ENCODE measurements at regions not wholly inside any gene's neighbourhood (a gene's known extent, or its start where the extent isn't known, plus 50 kb on each side); places are given as distances from the start of the nearest gene placed in this dataset.
"Not testable (repeated sequence)": the region's sequence is repeated elsewhere in the genome, so short reads cannot be mapped to it uniquely, and the experiment has no call there.

DNA sequence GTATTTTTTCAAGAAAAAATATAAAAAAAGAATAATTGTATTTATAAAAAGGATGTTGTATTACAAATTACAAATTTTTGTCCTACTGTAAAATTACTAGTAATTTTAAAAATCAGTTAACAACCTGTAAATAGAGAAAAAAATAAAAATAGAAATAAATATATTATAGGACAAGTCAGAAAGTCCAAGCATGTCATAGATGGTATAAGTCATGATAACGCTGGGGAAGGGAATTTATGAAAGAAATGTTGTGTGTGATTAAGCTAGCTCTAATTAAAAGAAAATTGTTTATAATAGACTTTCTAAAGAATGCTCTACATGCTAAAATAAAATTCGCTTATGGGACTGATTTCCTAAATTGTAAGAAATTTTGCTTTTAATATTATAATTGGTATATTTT is 2329.9 kb downstream of the ARAP2 start:
- DNase-seq = no peak

DNA sequence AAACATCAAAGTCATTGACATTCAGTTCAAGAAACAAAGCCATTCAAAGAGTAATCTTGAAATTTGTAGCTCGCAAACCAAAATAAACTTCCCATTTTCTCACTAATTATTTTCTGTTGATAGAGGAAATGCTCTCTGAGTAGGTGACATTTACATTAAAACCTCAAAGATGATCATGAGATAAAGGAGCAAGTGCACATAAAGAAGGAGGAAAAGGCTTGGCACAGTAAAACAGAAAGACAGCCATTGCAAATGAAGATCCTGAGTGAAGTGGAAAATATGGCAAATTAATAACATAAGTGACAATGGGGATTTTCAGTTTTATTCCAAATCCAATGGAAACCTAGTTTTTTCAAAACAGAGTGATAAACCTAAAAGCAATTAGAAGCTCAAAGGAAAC is 2320.8 kb downstream of the ARAP2 start:
- no peak for DNase-seq

DNA sequence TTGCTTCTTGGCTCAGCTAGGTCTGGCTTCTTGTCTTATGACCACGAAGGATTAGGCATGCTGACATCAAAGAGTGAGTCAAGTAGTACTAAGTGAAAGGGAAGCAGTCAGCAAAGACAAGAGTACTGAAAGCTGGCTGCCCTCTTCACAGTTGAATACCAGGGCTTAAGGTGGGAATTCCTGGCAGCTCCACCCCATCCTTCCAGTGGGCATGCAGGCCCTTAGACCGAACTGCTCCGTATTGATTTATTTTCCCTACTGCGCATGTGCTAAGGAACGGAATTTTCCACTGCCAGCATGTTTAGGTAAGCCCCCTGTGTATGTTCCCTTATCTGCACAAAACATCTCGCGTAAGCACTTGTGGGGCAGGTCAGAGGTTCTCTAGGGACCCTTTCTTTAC is 2320.1 kb downstream of the ARAP2 start:
- DNase-seq = no peak

DNA sequence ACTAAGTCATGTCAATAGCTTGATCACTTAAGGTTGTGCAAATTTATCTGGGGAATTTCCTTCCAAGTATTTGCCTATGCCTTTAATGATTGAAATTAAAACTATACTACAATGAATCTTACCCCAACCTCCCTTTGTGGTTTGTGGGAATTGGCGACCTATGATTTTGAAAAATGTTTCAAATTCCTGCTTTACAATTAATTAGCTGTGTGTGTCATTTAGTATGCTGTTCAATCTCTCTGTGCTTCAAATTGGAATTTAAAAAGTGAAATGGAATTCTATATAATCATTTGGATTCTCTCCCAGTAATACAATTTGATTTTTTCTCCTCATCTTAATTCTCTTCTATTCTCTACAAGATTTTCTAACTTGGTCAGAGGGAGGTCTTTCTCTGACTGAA is 2319.5 kb downstream of the ARAP2 start:
- DNase-seq = no peak

DNA sequence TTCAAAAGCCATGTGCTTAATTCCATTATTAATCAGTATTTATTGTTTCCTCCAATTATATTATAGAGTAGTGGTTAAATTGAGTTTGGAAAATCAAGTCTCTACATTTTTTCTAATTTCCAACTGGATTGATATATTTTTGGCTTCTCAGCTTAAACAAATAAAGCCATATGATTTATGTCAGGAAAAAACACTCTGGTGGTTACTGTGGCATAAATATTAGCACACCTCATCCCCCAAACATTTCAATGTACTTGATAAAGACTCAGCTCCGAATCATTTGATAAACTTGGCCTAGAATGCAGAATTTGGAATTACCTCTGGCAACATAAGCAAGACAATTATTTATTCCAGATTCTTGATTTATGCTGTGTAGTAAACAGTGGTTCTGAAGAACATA is 2313.8 kb downstream of the ARAP2 start:
- no peak for DNase-seq

DNA sequence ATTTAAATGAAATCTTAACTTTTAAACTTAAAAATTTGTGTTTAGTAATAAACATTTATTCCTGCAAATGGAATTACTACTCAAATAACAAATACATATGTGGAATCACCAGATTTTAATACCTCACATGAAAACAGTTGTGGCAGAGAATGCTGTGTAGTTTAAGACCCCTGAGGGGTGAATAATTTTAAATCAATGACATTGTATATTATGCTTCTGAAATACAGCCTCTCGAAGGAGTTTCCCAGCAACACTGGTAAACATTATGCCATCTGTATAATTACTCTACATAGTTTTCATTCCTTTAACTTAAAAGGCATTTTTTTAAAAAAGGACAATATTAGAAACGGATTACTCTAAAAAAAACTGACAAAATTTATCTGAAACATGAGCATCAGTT is 2313.3 kb downstream of the ARAP2 start:
- DNase-seq = no peak

DNA sequence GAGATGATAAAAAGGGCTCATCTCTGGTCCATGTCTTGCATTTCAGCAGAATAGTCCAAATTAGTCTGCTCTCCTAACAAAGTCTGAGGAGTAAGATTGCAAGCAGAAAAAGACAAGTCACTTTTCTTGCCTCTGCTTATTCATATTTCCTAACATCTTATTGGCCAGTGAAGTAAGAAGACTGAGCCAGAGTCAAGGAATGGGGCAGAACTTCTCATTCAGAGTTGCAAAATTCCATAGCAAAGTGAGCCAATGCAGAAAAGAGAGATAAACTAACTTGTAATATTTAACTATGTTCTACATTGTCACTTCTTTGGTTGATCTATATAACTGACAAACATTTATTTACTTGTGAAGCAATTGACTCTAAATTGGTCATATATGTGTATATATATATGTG is 2304.0 kb downstream of the ARAP2 start:
- DNase-seq = no peak

DNA sequence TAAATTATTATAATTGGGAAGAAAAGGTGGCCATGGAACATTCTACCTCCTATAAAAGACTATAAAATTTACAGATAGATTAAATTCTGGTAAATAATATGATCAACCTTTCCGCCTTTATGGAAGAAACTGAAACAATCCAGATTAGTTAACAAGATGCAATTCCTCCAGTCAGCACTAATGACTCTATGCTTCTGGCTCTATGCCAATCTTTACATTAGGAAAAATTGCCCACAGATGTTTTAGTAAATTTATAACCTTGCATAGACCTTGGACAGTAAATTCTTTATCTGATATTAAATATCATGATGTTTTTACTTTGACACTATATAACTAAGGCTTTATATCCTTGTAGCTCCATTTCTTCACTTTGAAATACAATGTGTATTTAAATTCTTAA is 2302.5 kb downstream of the ARAP2 start:
- no peak for DNase-seq

DNA sequence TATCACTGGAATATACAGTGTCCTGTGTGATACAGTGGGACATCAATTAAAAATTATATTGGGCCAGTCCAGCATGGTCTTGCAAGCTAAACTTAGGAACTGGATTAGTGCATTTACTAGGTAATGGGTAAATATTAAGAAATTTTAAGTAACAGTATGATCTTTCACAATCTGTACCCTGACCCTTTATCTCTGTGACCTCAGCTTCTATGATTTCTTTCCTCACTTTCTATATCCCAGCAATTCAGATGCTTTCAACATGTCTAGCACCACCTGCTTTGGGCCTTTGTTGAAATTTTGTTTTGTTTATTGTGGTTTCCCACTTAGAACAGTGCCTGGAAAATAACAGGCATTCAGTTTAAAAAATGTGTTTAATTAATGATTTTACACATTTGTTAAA is 2295.4 kb downstream of the ARAP2 start:
- DNase-seq = no peak

DNA sequence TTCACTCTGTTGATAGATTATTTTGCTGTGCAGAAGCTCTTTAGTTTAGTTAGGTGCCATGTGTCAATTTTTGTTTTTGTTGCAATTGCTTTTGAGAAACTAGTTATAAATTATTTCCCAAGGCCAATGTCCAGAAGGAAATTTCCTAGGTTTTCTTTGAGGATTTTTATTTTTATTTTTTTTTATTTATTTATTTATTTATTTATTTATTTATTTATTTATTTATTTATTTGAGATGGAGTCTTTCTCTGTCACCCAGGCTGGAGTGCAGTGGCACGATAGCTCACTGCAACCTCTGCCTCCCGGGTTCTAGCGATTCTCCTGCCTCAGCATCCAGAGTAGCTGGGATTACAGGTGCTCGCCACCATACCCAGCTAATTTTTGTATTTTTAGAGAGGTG is 2290.5 kb downstream of the ARAP2 start:
- not testable (repeated sequence) for DNase-seq

DNA sequence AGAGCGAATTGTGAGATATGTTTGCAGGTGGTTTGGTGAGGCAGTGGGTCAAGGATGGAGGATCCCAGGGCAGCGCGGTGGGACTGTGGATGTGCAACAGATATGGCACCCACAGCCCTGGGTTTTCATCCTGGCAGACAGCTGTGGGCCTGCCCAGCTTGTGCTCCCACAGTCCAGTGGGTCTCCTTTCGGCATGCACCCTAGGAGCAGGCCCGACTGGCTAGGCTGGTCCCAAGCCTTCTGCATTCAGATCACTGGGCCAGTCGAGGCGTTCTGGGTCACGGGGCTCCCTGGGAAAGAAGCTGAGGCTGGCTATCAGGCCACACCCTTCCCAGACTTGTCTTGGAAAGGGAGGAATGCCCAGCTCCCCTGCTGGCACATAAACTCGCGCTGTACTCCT is 2289.6 kb downstream of the ARAP2 start:
- no peak for DNase-seq

DNA sequence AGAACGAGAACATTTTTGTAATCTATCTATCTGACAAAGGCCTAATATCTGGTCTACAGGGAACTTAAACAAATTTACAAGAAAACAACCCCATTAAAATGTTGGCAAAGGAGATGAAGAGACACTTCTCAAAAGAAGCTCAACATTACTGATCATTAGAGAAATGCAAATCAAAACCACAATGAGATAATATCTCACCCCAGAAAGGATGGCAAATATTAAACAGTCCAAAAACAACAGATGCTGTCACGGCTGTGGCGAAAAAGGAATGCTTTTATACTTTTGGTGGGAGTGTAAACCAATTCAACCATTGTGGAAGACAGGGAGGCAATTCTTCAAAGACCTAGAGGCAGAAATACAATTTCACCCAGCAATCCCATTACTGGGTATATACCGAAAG is 2284.8 kb downstream of the ARAP2 start:
- DNase-seq = no peak

DNA sequence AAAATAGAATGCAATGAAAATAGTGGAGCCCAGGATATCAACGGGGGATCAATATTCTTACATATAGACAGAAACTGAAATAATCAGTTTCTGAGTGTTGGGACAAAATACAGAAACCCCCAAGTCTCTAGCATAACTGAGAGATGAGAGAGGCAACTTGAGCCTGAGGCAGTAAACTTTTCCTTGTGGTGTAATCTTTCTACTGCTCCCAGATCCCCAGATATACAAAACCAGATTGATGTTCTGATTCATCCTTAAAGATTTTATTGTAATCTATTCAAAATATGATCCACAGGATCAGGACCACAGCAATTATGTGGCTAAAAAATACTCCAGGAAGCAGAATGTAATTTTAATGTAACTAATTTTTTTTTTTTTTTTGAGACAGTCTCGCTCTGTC is 2282.6 kb downstream of the ARAP2 start:
- no peak for DNase-seq

DNA sequence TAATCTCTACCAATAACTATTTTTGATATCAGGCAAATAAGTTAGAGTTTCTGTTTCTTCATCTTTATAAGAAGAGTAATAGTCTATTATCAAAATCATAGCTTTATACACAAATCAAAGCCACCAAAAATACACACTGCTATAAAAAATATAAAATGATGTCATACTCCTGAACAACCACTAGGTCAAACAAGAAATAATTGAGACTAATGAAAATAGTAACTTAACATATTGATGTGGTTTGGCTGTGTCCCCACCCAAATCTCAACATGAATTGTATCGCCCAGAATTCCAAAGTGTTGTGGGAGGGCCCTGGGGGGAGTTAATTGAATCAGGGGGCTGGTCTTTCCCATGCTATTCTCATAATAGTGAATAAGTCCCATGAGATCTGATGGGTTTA is 2277.5 kb downstream of the ARAP2 start:
- DNase-seq = no peak

DNA sequence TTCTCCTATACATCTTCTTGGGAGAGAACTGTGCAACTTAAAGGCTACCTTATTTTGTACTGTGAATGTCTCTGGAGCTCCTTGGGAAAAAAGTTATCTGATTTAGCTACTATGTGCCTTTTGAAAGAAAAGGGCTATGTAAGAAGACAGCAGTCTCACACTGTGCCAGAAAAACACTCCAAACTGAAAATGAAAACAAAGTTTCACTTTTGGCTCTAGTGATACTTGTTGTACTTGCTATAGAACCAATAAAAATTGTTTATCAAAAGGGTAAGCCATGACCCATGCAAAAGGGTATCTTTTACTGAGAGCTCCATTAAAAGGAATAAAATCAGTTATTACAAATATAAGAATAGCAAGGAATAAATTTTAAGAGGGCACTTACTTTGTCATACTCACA is 2270.0 kb downstream of the ARAP2 start:
- DNase-seq = no peak

DNA sequence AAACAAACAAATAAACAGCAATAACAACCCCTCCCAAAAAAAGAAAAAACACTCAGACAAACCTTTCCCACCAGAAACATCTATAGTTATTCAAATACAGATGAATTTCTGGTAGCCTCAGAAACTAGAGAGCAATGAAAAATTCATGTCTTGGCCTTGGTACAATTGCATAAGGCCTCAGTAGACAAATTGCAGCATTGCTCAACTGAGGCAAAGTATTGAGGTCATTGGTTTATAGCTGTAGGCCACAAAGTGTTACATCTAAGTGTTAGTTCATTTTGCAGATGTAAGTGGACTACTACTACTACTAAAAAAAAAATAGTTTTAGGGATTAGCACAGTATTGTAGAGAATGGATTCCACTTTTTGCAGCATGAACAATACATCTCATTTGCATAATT is 2268.3 kb downstream of the ARAP2 start:
- DNase-seq = no peak

DNA sequence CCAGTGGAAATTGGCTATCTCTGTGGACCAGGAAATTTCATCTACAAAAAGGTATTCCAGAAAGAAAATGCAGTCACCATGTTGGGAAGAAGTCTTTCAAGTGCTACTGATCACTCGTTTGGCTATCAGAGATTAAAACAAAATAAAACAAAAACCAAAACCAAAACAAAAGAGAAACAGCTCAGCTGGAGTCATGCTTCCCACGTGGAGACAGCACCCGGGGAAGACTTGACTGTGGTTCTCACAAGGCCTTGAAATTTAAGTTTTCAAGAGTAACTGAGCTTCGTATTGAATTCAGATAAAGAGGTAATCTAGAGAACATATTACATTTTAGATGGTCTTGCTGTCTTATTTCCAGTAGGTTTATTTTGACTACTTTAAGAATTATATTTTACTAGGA is 2264.5 kb downstream of the ARAP2 start:
- not testable (repeated sequence) for DNase-seq

DNA sequence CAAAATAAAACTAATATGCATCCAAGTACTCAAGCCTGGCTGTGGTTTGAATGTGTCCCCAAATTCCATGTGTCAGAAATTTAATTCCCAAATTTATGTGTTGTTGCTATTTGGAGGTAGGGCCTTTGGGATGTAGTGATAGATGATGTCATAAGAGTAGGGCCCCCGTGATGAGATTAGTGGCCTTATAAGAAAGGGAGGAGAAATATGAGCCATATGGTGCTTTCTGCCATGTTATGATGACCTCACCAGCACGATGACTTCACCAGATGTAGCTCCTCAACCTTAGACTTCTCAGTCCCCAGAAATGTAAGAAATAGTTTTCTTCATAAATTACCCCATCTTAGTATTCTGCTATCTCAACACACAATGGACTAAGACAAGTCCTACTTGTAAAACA is 2264.0 kb downstream of the ARAP2 start:
- no peak for DNase-seq

DNA sequence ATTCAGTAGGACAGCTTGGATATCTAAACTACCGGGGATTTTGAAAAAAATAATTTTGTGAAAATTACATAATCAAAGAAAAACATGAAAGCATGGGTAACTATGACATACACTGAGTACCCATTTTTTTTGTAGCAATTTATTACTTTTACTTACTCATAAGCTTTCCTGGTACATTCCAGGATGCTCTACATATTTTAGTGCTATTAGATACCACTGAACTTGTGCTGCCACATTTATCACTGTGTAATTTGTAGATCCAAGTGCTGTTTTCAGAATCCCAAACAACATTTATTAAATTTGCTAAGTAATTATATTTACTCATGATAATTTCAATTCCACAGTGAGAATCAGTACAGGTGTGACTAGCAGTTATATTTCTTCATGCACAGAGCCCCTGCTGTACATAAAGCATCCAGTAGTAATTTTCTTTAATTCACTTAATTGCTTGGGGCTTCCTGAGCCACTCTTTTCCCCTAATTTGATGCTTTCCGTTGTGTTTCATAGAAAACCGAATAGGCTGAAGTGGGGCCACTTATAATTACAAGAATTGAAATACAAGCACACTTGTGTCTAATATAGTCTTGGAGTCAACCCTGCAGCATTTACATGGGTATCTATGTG is 2254.4 kb downstream of the ARAP2 start:
- no peak for DNase-seq

DNA sequence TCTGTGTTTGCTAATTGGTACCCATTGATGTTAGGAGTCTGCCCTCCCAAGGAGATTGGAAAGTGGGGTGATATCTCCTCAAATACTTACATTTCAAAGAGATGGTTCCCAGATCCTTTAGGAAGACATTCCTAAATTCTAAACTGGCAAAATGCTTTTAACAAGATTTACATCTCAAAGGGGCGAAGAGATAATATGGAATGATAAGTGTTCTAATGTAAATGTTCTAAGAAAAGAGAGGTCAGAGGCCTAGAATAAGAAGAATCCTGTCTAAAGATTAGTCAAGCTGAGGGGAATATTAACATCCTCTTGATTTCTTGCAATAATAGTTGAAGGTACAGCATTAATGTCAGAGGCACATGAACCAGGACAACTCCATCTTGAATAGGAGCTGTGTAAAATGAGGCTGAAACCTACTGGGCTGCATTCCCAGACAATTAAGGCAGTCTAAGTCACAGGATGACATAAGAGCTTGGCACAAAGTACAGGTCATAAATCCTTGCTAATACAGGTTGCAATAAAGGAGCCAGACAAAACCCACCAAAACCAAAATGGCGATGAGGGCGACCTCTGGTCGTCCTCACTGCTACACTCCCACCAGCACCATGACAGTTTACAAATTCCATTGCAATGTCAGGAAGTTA is 2248.1 kb downstream of the ARAP2 start:
- DNase-seq = no peak

DNA sequence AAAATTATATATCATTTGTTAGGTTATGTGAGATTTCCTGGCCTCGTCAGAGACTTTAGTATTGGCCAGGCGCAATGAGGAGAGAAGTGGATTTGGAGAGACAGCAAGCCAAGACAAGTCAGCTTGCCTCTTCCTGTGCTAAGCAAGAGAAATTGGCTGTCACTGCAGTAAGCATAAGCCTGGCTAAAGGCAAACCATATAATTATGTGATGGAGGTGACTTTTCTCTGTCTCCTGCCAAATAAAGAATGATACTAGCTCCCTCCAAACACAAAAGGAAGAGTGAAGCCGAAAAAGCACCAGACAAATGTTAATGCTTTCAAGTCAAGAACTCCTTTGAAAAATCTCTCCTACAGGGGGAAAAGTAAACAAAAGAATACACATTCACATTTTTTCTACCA is 2246.0 kb downstream of the ARAP2 start:
- no peak for DNase-seq

DNA sequence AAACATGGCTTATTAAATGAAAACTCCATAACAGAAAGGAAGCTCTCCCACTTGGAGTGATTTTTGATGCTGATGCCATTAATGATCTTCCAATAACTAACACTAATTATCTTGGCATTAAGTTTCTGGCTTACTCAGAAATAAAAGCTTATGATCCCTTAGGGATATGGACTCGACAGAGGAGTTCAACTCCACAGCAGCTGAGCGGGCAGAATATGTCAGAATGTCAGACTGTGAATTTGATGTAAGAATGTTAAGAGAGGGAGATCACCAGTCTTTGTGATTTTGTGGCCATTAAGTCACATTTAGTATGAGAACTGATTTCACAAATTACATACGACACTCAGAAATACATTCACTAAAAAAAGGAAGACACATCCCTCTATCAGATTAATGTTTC is 2244.0 kb downstream of the ARAP2 start:
- no peak for DNase-seq

DNA sequence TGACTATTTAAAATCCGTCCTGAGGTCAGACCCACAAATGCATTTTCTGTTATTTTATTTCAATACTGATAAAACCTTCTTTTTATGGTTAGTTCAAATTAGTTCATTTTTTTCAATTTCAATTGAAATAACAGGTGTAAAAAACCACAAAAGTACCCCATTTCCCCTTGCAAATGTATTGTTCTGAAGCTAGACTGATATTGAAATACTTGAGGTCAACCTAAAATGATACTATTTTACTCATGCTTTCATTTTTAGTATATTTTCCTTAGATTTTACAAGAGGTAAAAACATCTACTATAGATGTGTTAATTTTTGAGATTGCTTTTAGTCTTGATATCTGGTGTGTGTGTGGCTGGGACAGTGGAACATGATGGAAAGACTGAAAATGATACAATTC is 2237.8 kb downstream of the ARAP2 start:
- DNase-seq = not testable (repeated sequence)

DNA sequence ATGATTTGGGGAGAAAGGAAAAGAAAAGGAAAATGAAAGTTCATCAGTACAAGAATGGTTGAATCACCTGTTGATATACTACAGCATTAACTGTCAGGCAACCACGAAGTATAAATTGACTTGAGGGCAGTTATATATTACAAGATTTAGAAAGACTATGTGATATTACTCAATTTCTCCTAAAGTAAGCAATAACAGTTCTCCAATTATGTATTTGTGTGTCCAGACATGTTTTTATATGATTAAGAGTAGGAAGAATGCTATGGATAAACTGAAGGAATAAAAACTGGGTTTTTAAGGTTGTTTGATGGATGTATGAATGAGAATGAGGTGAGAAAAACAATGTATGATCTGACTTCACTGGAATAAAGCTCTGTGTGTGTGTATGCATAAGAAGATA is 2234.4 kb downstream of the ARAP2 start:
- DNase-seq = no peak

DNA sequence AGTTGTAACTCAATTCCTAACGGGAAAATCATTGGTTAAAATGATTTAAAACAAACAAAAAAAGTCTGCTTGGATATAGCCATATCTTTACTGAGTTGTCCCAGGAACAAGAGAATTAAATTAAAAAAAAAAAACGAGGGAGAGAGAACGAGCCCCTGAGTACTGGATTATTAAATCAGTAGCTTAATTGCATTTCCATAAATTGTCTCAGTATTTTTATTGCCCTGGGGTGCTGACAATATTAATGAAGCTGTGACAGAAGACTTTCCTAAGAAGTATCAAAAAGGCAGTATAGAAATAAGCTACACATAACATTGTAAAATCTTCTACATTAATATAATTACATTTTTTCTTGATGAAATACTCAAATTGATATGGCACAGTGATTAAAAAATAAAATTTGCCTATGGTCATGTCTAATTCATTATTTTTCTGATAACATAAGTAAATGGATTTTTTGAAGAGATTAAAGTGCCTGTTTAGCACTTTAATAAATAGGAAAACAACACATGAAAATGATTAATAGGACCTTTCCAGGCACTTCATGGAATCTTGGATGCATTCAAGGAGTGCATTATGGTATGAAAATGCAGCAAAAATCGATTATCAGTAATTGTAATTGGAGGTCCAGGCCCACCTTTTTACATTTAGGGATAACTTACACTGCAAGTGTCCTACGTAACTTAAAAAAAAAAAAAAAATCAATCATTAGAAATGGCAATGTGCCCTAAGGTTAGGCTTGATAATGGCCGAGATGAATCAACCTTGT is 2233.4 kb downstream of the ARAP2 start:
- DNase-seq = no peak

All from stimulated activated CD4-positive, alpha-beta T cell treated with anti-CD3 and anti-CD28 coated beads, Interleukin-4, amount 100 ng/mL, for 4 hours (primary cell).